Fibroblast of skin of right quadriceps (primary cell): ENCODE measurements at regions not wholly inside any gene's neighbourhood (a gene's known extent, or its start where the extent isn't known, plus 50 kb on each side); places are given as distances from the start of the nearest gene placed in this dataset.
A peak's percentile ranks its signal among the peaks of the same experiment; 100 is the strongest.

Source experiments
- DNase-seq: peaks from one replicate; pipeline ENCODE4 v3.0.0-alpha.2; 2013

DNA sequence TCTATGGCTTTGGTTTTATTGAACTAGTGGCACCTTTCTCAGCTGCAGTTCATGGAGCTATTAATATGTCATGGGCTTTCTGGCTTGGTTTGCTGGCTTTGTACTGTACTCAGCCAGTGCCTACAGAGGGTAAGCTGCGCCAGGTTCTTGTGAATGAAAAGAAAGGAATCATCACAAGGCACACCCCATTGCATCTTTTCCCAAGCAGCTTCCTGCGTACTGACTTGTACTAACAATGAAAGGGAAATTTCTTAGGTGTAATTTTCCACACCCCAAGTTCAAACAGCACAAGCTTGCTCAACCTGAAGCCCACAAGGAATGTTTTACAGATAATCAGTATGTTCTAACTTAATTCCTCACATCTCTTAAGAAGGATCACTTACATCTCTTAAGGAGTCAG is 78.0 kb upstream of the TNFSF18 start:
- DNase-seq, result no peak

DNA sequence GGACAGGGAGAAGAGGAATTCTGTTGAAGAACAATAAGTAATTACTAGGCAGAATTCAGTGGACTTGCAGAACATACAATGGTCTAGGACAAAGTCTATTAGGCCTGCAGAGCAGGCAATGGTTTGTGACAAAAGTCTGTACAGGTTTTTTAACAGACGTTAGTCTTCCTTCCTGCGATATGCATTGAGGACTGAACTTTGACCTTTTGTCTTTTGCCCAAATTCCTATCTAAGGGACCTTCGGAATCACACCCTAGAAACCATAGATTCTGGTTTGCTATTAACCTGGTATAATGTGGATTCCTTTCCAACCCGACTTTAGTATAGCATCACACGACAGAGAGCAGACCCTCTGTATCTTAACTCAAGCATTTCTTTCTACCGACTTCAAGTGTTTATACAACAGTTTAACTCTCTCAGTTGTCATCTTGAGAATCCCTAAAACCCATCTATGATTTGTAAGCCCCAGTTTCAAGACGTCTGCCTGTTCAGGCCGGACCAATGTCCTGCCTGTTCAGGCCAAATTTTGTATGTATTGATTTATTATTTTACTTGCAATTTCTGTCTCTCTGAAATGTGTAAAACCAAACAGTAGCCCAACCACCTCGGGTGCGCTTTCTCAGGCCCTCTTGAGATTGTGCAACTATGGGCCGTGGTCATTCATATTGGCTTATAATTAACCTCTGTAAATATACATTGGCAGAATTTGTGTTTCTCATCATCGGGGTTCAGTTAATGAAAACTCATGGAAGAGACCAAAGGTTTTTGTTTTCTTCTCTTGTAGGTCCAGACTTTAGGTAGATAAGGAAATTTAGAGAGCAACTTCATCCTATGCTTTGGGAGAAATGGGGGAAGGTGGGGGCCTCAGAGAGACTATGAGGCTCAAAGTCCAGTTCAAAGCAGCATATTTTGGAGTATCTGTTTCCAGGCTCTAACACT is 76.9 kb upstream of the TNFSF18 start:
- DNase-seq, result no peak

DNA sequence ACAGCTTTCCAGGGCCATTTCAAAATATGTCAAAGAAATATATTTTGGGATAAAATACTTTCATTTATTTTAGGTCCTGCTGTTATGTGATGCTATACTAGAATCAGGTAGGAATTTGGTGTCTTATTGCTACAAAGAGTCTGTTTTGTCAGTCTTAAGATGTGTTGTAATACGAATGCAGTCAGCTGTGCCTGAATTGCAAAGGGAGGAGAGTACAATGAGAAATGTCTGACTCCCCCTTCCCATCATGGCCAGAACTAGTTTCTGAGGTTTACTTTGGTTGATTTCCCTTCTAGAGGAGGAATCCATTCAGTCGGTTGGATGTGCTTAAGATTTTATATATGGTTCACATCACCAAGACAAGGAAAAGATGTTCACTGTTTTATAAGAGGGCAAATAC is 75.7 kb upstream of the TNFSF18 start:
- no peak for DNase-seq

DNA sequence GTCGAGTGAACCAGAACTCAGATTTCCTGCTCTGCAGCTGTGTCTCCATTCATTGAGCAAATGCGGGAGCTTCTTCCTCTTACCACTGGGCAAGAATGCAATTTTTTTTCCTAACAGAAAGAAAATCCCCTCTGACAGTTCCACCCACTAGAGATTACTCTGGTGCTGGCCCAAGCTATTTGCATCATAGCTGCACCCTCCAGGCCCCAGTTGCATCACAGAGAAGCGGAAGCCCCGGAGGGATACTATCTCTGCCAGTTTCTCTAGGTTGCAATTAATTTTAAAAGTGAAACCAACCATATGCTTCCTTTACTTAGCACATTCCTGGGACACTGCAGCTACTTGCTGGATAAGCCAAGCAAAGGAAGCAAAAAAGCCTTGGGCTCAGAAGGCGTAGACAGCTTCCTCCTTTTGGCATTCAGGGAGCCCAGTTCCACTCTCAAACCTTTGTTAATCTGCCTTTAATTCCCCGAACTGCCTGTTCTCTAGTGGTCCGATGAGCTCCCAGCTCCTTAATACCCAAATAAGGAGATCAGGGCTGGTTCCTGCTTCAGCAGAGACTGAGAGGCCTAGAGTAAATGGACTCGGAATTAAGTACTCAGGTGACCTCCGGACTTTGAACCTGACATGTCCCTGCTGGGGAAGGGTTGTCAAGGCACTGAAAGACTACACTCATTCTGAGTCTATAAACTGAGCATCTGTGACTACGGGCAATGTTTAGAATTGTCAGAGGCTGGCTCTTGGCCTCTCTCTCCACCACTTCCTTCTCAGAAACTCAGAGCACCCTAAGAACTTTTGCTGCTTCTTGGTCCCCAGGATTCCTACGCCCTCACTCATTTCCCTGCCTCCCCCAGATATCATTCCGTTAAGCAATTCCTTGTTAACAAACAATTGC is 72.5 kb upstream of the TNFSF18 start:
- peak; percentile 90 for DNase-seq

DNA sequence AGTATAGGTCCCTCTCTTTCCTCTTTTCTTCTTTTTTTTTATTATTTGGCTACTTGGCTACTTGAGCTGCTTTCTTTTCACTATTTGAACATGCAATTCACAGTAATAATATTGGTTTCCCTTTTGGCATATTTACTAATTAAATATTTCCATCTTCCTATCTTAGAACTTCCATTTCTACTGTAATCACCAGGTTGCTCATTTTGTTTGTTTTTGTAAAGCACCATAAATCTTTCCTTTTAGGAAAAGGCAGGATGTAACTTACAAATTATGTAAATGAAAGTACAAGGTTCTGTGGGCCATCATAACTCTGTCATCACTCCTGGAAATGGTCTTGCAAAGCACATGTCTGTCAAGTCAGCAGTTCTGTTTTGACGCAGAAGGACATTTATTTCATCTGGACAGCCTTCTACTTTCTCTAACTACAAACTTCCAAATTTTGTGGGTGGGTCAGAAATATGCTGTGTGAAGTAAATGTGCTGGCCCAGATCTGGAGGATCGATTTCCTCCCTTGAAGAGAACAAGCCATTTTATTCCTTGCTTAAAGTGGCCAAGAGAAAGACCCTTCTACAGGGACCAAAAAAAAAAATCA is 71.7 kb upstream of the TNFSF18 start:
- DNase-seq, result peak; percentile 24

DNA sequence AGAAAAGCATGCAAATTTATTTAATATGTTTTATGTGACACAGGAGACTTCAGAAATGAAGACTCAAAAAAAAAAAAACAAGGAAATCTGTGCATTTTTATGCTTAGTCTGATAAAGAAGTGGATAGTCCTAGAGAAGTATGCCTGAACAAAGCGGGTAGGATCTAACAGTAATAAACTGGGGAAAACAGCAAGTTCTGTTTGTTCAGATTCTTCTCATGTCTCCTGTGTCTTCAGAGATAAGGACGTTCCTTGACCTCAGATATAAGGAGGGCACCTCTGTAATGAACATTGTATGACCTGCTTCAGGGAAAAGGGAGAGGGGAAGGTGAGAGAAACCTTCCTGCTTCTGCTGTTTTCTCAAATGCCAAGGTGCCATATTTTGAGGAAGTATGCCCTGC is 67.7 kb upstream of the TNFSF18 start:
- DNase-seq, result no peak

DNA sequence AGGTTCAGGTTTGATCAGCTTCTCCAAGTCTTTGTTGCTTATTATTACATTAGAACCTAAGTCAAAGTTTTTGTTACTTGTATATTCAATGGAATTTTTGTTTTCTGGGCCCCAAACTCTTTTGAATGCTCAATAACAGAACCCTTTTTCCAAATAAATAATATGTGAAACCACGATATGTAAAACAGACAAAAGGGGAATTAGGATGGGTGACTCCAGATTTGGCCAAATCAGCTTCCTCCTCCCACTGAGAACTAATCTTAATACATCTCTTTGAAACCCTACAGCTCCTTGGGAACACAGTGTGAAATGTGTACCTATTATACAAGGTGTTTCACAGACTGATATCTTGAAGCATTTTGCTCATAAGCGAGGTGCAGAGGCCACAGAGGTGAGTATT is 67.0 kb upstream of the TNFSF18 start:
- DNase-seq, result no peak

DNA sequence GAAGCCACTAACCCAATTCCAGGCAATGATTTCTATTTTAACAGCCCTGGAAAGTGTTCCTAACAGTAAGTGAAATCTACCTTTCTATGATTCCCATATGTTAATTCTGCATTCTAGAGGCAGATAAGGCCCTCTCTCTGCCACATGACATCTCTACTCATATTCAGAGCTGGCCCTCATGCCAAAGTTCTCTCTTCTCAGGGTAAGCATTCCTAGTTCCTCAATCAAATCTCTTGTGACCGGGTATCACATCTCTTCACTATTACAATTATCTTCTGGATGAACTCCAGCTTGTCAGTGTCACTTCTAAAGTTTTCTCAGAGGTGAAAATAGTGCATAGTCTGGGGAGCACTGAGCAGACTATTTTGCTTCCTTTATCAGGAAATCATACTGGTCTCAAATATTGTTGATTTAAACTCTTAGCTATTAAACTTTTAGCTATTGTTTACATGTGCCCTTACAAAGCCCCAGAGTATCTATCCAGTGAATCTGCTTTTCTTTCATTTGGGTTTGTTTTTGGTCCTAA is 66.4 kb upstream of the TNFSF18 start:
- no peak for DNase-seq

DNA sequence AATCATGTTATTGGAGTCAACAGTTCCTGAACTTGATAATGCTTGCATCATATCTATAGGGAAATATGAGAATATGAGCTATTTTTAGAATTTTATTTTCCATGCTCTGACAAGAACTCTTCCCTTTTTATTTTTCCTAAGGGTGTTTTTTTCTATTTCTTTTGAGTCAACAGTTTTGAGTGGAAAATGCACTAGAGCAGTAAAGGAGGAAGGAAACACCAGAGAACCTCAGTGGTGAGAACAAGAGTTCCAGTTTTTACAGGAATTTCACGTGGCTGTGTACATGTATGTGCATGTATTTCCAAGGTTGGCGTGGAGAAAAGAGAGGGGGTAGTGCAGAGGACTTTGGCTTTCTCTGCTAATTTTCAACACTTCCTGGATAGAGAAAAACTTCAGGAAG is 63.6 kb upstream of the TNFSF18 start:
- DNase-seq, result no peak

DNA sequence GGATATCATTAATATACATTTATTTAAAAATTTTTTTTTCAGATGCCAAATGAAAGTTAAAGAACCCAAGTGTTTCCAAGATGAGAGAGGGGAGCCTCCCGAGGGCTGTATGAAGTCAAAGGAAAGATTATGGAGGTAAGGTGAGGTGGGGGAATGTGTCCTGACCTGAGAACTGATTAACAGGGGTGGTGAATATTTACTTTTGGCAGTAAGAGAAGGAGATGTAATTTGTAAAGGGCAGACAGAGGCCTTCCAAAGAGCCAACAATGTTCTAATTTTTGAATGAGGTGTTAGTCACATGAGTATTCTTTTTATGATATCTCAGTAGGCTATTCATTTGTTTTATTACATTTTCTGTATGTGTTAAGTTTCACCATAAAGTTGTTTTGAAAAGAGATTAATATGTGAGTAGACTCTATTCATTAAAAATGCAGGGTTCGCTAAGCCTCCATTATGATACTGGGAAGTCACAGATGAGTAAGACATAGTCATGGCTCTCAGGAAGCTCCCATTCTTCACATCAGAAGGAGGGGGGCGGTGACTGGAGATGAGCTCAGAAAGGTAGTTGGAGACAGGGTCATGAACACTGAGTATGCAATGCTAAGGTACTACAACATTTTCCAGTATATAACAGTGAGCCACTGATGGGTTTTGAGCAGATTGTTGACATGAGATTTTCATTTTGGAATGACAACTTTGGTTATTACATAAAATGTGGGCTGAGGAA is 62.4 kb upstream of the TNFSF18 start:
- peak; percentile 68 for DNase-seq

DNA sequence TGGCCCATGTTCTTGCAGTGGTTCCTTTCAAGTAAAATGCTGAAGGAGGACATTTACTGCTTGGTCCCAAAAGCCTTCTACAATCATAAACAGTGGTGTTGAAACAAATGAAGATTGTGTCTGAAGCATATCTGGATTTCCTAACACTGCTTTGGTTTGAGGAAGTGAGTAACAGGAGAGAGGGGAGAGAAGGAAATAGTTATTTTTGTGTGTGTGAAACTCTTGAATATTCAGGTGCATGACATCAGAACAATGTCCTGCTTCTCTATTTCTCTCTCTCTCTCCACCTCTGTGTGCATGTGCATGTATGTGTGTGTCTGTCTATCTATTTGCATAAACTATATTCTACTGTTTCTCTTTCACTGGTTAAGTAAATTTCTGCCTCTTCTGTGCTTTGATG is 61.4 kb upstream of the TNFSF18 start:
- no peak for DNase-seq

DNA sequence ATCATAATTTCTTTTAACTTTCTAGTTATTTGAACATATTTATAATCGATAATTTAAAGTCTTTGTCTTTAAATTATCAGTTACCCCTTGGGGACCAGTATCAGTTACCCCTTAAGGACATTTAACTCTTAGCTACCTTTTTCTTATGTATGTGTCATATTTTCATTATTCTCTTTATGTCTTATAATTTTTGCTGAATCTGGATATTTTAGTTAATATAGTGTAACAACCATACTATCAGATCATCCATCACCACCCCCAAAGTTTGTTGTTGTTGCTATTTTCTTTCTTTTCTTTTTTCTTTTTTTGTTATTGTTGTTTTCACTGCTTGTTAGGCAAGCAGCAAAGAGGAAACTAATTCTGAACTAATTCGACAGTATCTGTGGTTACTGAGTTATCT is 57.0 kb upstream of the TNFSF18 start:
- DNase-seq, result no peak

DNA sequence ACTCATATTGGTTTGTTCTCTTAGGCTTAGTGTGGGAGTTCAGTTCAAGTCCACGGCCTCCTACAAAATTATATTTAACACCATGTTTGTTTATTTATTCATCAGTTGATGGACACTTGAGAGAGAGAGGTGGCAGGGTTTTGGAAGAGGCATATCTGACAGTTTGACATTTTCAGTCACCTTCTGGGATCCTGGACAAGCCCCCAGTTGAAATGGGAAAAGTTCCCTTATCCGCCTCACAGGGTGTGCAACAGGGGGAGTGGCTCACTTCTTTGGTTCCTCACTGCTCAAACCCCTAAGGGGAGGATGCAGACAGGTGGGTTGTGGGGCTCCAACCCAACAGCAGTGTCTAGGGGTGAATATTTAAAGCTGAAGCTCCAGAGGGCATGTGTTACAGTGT is 52.3 kb upstream of the TNFSF18 start:
- no peak for DNase-seq

DNA sequence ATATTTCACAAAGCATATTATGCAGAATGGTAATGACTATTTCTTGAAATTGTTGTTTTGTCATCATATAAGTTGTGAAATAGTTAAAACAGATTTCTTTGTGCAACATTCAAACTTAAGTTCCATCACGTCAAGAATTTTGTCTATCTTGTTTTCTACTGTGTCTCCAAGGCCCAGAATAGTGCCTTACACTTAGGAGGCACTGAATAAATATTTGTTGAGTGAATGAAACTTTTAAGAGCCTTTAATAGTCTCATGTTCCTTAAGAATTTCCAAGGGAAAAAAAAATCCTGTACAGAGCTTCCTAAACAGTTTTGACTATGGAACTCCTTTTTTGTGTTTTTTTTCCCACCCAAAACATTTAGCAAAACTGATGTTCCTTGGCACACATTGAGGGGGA is 50.8 kb upstream of the TNFSF18 start:
- no peak for DNase-seq

DNA sequence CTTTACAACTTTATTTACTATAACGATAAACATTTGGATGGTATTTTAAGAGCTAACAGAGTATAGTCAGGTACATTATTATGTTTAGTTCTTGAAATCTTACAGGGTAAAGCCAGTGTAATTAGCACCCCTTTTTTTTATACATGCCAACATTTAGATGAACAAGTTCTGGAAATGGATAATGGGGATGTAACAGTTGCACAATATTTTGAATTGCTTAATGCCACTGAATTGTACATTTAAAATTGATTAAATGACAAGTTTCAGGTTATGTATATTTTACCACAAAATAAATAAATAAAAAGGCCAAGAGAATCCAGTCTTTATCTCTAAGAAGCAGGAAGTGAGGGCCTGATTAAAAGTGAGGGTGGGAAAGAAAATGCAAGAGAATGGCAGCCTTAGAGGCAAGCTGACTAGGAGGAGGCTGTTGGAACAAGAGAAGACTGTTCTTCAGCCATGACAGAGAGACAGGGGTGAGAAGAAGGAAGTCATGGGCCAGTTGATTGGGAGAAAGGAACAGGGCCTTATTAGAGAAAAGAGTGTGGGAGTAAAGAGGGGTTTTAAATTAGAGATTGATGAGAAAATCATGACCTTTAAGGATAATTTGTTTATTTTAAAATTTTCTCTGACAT is 49.9 kb upstream of the TNFSF18 start:
- DNase-seq, result no peak
